ENCODE measurements at regions not wholly inside any gene's neighbourhood (a gene's known extent, or its start where the extent isn't known, plus 50 kb on each side); places are given as distances from the start of the nearest gene placed in this dataset.

GRCh38 chr13:109881961-109882558 is 95.7 kb upstream of the IRS2 start:
- no peak overlapping the region for H3K27ac ChIP-seq (ENCODE audit: low read depth, low read length)
- no peaks in the 10 kb centered on the region for H3K9me3 ChIP-seq (ENCODE audit: low read depth, low read length)
- no peaks in the 10 kb centered on the region for H3K36me3 ChIP-seq (ENCODE audit: insufficient read depth, low read length)
- H3K79me2 ChIP-seq (ENCODE audit: insufficient read depth, low read length) = no peaks in the 10 kb centered on the region
- H3K4me1 ChIP-seq (ENCODE audit: insufficient read depth, low read length) = no peaks in the 10 kb centered on the region
- no peaks in the 10 kb centered on the region for H4K20me1 ChIP-seq (ENCODE audit: insufficient read depth, low read length)
- peaks cover 4% of the 10 kb centered on the region for H3K27me3 ChIP-seq (ENCODE audit: insufficient read depth, low read length)
- no peak overlapping the region for H3K4me3 ChIP-seq (ENCODE audit: insufficient read depth, low read length)
- H2AFZ ChIP-seq (ENCODE audit: low read length) = no peak overlapping the region
- TF ChIP-seq, protein P1, sequence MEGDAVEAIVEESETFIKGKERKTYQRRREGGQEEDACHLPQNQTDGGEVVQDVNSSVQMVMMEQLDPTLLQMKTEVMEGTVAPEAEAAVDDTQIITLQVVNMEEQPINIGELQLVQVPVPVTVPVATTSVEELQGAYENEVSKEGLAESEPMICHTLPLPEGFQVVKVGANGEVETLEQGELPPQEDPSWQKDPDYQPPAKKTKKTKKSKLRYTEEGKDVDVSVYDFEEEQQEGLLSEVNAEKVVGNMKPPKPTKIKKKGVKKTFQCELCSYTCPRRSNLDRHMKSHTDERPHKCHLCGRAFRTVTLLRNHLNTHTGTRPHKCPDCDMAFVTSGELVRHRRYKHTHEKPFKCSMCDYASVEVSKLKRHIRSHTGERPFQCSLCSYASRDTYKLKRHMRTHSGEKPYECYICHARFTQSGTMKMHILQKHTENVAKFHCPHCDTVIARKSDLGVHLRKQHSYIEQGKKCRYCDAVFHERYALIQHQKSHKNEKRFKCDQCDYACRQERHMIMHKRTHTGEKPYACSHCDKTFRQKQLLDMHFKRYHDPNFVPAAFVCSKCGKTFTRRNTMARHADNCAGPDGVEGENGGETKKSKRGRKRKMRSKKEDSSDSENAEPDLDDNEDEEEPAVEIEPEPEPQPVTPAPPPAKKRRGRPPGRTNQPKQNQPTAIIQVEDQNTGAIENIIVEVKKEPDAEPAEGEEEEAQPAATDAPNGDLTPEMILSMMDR (IDR thresholded peaks at IDR 0.05; ENCODE audit: extremely low read depth, low read depth, low read length) = no peak
- no peak overlapping the region for H3K4me2 ChIP-seq (ENCODE audit: insufficient read depth, low read length)
- DNase-seq (ENCODE audit: insufficient read length, low spot score, missing footprints) = no peak

- Histone ChIP-seq H3K4me1 (ENCODE audit: insufficient read depth, low read length) (no peaks in the 10 kb centered on the region), H3K36me3 (ENCODE audit: insufficient read depth, low read length) (no peaks in the 10 kb centered on the region), H3K27ac (ENCODE audit: low read depth, low read length) (no peak overlapping the region), H3K4me2 (ENCODE audit: insufficient read depth, low read length) (no peak overlapping the region), H3K79me2 (ENCODE audit: insufficient read depth, low read length) (no peaks in the 10 kb centered on the region), H3K4me3 (ENCODE audit: insufficient read depth, low read length) (no peak overlapping the region), H2AFZ (ENCODE audit: low read length) (no peak overlapping the region), H3K9me3 (ENCODE audit: low read depth, low read length) (no peaks in the 10 kb centered on the region), H4K20me1 (ENCODE audit: insufficient read depth, low read length) (no peaks in the 10 kb centered on the region), H3K27me3 (ENCODE audit: insufficient read depth, low read length) (peaks cover 4% of the 10 kb centered on the region)
- TF ChIP-seq, protein P1 (IDR thresholded peaks at IDR 0.05; ENCODE audit: extremely low read depth, low read depth, low read length) = no peak
- no peak for DNase-seq (ENCODE audit: insufficient read length, low spot score, missing footprints)
Observed at GRCh38 chr13:109881347-109881725, 95.0 kb upstream of the IRS2 start.

DNA sequence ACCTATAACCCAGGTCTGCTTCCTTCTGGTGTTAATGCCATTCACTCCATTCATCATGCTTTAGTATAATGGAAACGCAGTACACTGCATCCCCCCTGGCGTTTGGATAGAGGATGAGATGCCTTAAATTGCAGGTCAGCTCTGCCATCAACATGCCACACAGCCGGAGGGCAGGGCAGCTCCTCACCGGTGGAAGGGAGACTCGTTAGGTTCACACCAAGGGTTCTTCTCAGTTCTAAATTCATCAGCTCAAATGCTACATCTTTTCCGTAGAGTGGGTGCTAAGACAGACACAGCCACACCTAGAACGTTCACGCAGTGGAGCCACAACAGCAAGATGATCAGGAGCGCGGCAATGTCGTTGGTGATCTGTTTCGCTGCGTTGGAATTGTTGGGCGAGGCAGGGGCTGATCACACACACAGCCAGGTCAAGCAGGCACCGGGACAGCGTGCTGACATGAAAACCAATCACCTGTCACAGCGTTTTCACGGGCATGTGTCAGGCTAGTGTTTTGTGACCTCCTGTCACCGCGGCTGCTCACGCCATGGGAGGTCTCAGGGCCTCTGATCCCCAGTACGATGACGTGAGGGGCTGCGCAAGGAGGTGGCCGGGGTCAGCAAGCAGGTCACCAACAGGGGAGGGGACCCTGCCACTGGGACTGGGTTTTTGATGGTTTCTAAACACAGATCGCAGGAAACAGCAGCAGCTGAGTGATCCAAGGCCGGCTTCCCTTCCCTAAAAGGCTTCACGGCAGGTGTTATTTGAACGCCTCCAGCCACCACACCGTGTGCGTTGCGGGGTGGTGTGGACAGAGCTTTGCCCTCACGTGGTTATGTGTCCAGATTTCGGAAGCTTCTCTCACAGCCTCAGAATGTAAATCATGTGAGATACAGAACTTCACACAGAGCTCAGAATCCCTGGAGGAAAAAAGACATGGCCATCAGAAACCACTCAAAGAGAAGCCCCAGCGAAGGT is 94.3 kb upstream of the IRS2 start:
- Histone ChIP-seq H4K20me1 (ENCODE audit: insufficient read depth, low read length) (no peaks in the 10 kb centered on the region), H3K36me3 (ENCODE audit: insufficient read depth, low read length) (no peaks in the 10 kb centered on the region), H3K79me2 (ENCODE audit: insufficient read depth, low read length) (no peaks in the 10 kb centered on the region), H3K27me3 (ENCODE audit: insufficient read depth, low read length) (peaks cover 4% of the 10 kb centered on the region), H3K9me3 (ENCODE audit: low read depth, low read length) (no peaks in the 10 kb centered on the region), H3K4me2 (ENCODE audit: insufficient read depth, low read length) (no peak overlapping the region), H3K4me1 (ENCODE audit: insufficient read depth, low read length) (no peaks in the 10 kb centered on the region), H2AFZ (ENCODE audit: low read length) (no peak overlapping the region), H3K4me3 (ENCODE audit: insufficient read depth, low read length) (no peak overlapping the region), H3K27ac (ENCODE audit: low read depth, low read length) (no peak overlapping the region)
- no peak for DNase-seq (ENCODE audit: insufficient read length, low spot score, missing footprints)
- TF ChIP-seq, protein P1 (IDR thresholded peaks at IDR 0.05; ENCODE audit: extremely low read depth, low read depth, low read length) = no peak

DNA sequence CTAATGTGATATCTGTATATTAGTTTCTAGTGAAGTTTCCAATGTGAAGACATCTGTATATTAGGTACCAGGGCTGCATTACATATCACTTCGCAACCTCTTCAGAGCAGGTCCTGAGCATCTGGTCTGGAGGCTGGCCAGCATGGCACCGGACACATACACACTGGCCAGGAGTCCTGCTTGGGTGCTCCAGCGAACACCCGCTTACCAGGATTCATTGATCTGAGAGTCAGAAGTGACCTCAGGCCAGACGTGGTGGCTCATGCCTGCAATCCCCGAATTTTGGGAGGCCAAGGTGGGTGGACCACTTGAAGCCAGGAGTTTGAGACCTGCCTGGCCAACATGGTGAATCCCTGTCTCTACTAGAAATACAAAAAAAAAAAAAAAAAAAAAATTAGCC is 93.0 kb upstream of the IRS2 start:
- H3K4me3 ChIP-seq (ENCODE audit: insufficient read depth, low read length) = no peak overlapping the region
- no peak for DNase-seq (ENCODE audit: insufficient read length, low spot score, missing footprints)
- no peaks in the 10 kb centered on the region for H3K4me1 ChIP-seq (ENCODE audit: insufficient read depth, low read length)
- H4K20me1 ChIP-seq (ENCODE audit: insufficient read depth, low read length) = no peaks in the 10 kb centered on the region
- H3K79me2 ChIP-seq (ENCODE audit: insufficient read depth, low read length) = no peaks in the 10 kb centered on the region
- no peak overlapping the region for H2AFZ ChIP-seq (ENCODE audit: low read length)
- H3K36me3 ChIP-seq (ENCODE audit: insufficient read depth, low read length) = no peaks in the 10 kb centered on the region
- TF ChIP-seq, protein P1 (IDR thresholded peaks at IDR 0.05; ENCODE audit: extremely low read depth, low read depth, low read length) = no peak
- H3K27ac ChIP-seq (ENCODE audit: low read depth, low read length) = no peak overlapping the region
- H3K27me3 ChIP-seq (ENCODE audit: insufficient read depth, low read length) = peaks cover 2% of the 10 kb centered on the region
- no peaks in the 10 kb centered on the region for H3K9me3 ChIP-seq (ENCODE audit: low read depth, low read length)
- no peak overlapping the region for H3K4me2 ChIP-seq (ENCODE audit: insufficient read depth, low read length)
